H9 (cell line): ENCODE measurements at regions not wholly inside any gene's neighbourhood (a gene's known extent, or its start where the extent isn't known, plus 50 kb on each side); places are given as distances from the start of the nearest gene placed in this dataset.

Source experiments
- DNase-seq: peaks from one replicate; pipeline ENCODE4 v3.0.0-alpha.2; 2017
- H2AFZ ChIP-seq: one replicate; pipeline ENCODE4 v1.6.1; 2013; ENCODE audit warnings: mild to moderate bottlenecking, low read length, control low read depth, moderate library complexity
- H2AK5ac ChIP-seq: 2 replicates; pipeline ENCODE4 v1.6.1; 2013; ENCODE audit warnings: low read length, control low read depth, mixed read lengths; ENCODE audit not compliant: insufficient read length
- H2BK120ac ChIP-seq: one replicate; pipeline ENCODE4 v1.6.1; 2013; ENCODE audit warnings: low read depth, mild to moderate bottlenecking, low read length, control low read depth, inconsistent platforms; ENCODE audit not compliant: poor library complexity, severe bottlenecking
- H2BK12ac ChIP-seq: 2 replicates; pipeline ENCODE4 v1.6.1; 2013; ENCODE audit warnings: low read length, control low read depth, mixed read lengths, low read depth; ENCODE audit not compliant: insufficient read length
- H2BK15ac ChIP-seq: 2 replicates; pipeline ENCODE4 v1.6.1; 2013; ENCODE audit warnings: low read depth, low read length, control low read depth
- H2BK20ac ChIP-seq: one replicate; pipeline ENCODE4 v1.6.1; 2013; ENCODE audit warnings: low read depth, mild to moderate bottlenecking, low read length, control low read depth, inconsistent platforms; ENCODE audit not compliant: poor library complexity, severe bottlenecking
- H2BK5ac ChIP-seq: 2 replicates; pipeline ENCODE4 v1.6.1; 2013; ENCODE audit warnings: low read length, control low read depth, mixed read lengths; ENCODE audit not compliant: insufficient read length
- H3K14ac ChIP-seq: 2 replicates; pipeline ENCODE4 v1.6.1; 2013; ENCODE audit warnings: low read length, control low read depth; ENCODE audit not compliant: insufficient read depth
- H3K18ac ChIP-seq: 2 replicates; pipeline ENCODE4 v1.6.1; 2013; ENCODE audit warnings: low read depth, mild to moderate bottlenecking, mixed read lengths, low read length, control low read depth; ENCODE audit not compliant: insufficient read length
- H3K23ac ChIP-seq: 2 replicates; pipeline ENCODE4 v1.6.1; 2013; ENCODE audit warnings: low read length, control low read depth, mixed read lengths, low read depth; ENCODE audit not compliant: insufficient read length
- H3K23me2 ChIP-seq: 2 replicates; pipeline ENCODE4 v1.6.1; 2013; ENCODE audit warnings: low read depth, mild to moderate bottlenecking, mixed read lengths, low read length, control low read depth; ENCODE audit not compliant: insufficient read length, poor library complexity, severe bottlenecking
- H3K27ac ChIP-seq: 2 replicates; pipeline ENCODE4 v1.5.1; 2013; ENCODE audit warnings: low read length, control low read depth, mixed read lengths, low read depth; ENCODE audit not compliant: insufficient read length
- H3K27me3 ChIP-seq: 2 replicates; pipeline ENCODE4 v1.6.1; 2013; ENCODE audit warnings: low read length, control low read depth, inconsistent platforms; ENCODE audit not compliant: insufficient read depth
- H3K4ac ChIP-seq: 2 replicates; pipeline ENCODE4 v1.6.1; 2013; ENCODE audit warnings: low read depth, mild to moderate bottlenecking, control low read depth, inconsistent platforms, low read length, moderate library complexity
- H3K4me1 ChIP-seq: 2 replicates; pipeline ENCODE4 v1.6.1; 2013; ENCODE audit warnings: low read length, control low read depth, inconsistent platforms; ENCODE audit not compliant: insufficient read depth
- H3K4me2 ChIP-seq: 2 replicates; pipeline ENCODE4 v1.6.1; 2013; ENCODE audit warnings: low read length, control low read depth, mixed read lengths; ENCODE audit not compliant: insufficient read length, insufficient read depth
- H3K56ac ChIP-seq: 2 replicates; pipeline ENCODE4 v1.6.1; 2013; ENCODE audit warnings: low read depth, mild to moderate bottlenecking, mixed read lengths, low read length, control low read depth; ENCODE audit not compliant: insufficient read length
- H3K79me1 ChIP-seq: 2 replicates; pipeline ENCODE4 v1.6.1; 2013; ENCODE audit warnings: low read depth, mild to moderate bottlenecking, moderate library complexity, low read length, control low read depth, inconsistent platforms; ENCODE audit not compliant: insufficient read depth, poor library complexity, severe bottlenecking
- H3K79me2 ChIP-seq: 2 replicates; pipeline ENCODE4 v1.6.1; 2013; ENCODE audit warnings: low read length, control low read depth, inconsistent platforms; ENCODE audit not compliant: insufficient read depth
- H3K9ac ChIP-seq: 2 replicates; pipeline ENCODE4 v1.6.1; 2013; ENCODE audit warnings: low read length, control low read depth, mixed read lengths; ENCODE audit not compliant: insufficient read length; ENCODE audit errors: extremely low read depth
- H3K9me3 ChIP-seq: one replicate; pipeline ENCODE4 v1.6.1; 2013; ENCODE audit warnings: low read depth, low read length, inconsistent platforms; ENCODE audit not compliant: control insufficient read depth
- H3T11ph ChIP-seq: one replicate; pipeline ENCODE4 v1.6.1; 2013; ENCODE audit warnings: mild to moderate bottlenecking, low read length, control low read depth, inconsistent platforms
- H4K20me1 ChIP-seq: one replicate; pipeline ENCODE4 v1.6.1; 2013; ENCODE audit not compliant: control insufficient read depth, insufficient read length, insufficient read depth
- H4K5ac ChIP-seq: 2 replicates; pipeline ENCODE4 v1.6.1; 2013; ENCODE audit warnings: low read depth, mild to moderate bottlenecking, mixed read lengths, low read length, control low read depth; ENCODE audit not compliant: insufficient read length
- H4K8ac ChIP-seq: replicated peaks from 2 replicates; pipeline ENCODE4 v1.6.1; 2013; ENCODE audit warnings: low read length, control low read depth, mixed read lengths, low read depth; ENCODE audit not compliant: insufficient read length
- H4K91ac ChIP-seq: 2 replicates; pipeline ENCODE4 v1.6.1; 2013; ENCODE audit warnings: low read depth, mild to moderate bottlenecking, moderate library complexity, mixed read lengths, low read length, control low read depth; ENCODE audit not compliant: insufficient read length
- H3K27ac Mint-ChIP-seq, 3 experiments: 2 replicates in 2 of 3; 3 replicates in 1 of 3; pipeline ENCODE4 v1.8.0; 2020 to 2021; ENCODE audit warnings: mixed read lengths in 3 of 3, mild to moderate bottlenecking in 1 of 3, moderate library complexity in 1 of 3
- H3K27me3 Mint-ChIP-seq: 2 replicates; pipeline ENCODE4 v1.8.0; 2021; ENCODE audit warnings: low read depth, mild to moderate bottlenecking, moderate library complexity, mixed read lengths
- H3K36me3 Mint-ChIP-seq, 3 experiments: 2 replicates in 2 of 3; 3 replicates in 1 of 3; pipeline ENCODE4 v1.8.0; 2020 to 2021; ENCODE audit warnings: low read depth in 3 of 3, mixed read lengths in 3 of 3; ENCODE audit not compliant: insufficient read depth in 1 of 3
- H3K4me1 Mint-ChIP-seq, 2 experiments: 2 replicates each; pipeline ENCODE4 v1.8.0; 2020; ENCODE audit warnings: mixed read lengths in 2 of 2
- H3K4me3 Mint-ChIP-seq, 2 experiments: 2 replicates in 1 of 2; 3 replicates in 1 of 2; pipeline ENCODE4 v1.8.0; 2020 to 2021; ENCODE audit warnings: mild to moderate bottlenecking in 2 of 2, mixed read lengths in 2 of 2, moderate library complexity in 1 of 2
- H3K9me3 Mint-ChIP-seq, 2 experiments: 2 replicates in 1 of 2; 3 replicates in 1 of 2; pipeline ENCODE4 v1.8.0; 2020; ENCODE audit warnings: mild to moderate bottlenecking in 2 of 2, mixed read lengths in 2 of 2, moderate library complexity in 1 of 2
- WGBS: extraction: QIAGEN DNeasy Blood & Tissue Kit; methylation state at CpG from one replicate; pipeline ENCODE4 v1.1.7; 2013; ENCODE audit warnings: missing lambda C conversion rate, low lambda C conversion rate, mixed read lengths; ENCODE audit not compliant: insufficient read length; ENCODE audit errors: extremely low coverage; 5-methylcytosine and 5-hydroxymethylcytosine counted together
- TF ChIP-seq, protein P1 (sequence below): fragments of 200-600 bp; sonication (generic); conservative IDR thresholded peaks from 3 replicates; pipeline ENCODE4 v1.8.0; 2021; ENCODE audit warnings: antibody characterized with exemption, mild to moderate bottlenecking

GRCh38 chr2:59076079-59076619 lies 835.0 kb upstream of the FANCL start:
- no peaks in the 10 kb centered on the region for H3K36me3 Mint-ChIP-seq
- H3K4me1 Mint-ChIP-seq, result peaks cover 12 to 20% of the 10 kb centered on the region in 2 experiments
- no peak for DNase-seq

More at GRCh38 chr2:59076079-59076619, 835.0 kb upstream of the FANCL start:
- Histone ChIP-seq H3K56ac (no peak overlapping the region), H3K23ac (no peak overlapping the region), H4K5ac (no peak overlapping the region), H3K9me3 (no peaks in the 10 kb centered on the region), H3K4me2 (no peak overlapping the region), H3K4me1 (no peaks in the 10 kb centered on the region), H3K23me2 (no peaks in the 10 kb centered on the region), H4K20me1 (no peaks in the 10 kb centered on the region), H3K27ac (no peak overlapping the region), H3K79me2 (no peaks in the 10 kb centered on the region), H3K9ac (no peak overlapping the region), H3K79me1 (no peaks in the 10 kb centered on the region), H2BK5ac (no peak overlapping the region), H3K4ac (no peak overlapping the region), H2AK5ac (no peak overlapping the region), H4K8ac (no peak overlapping the region), H2AFZ (no peak overlapping the region), H3T11ph (no peak overlapping the region), H2BK20ac (no peak overlapping the region), H3K27me3 (no peaks in the 10 kb centered on the region), H2BK15ac (no peak overlapping the region), H4K91ac (no peak overlapping the region), H3K18ac (no peak overlapping the region), H2BK120ac (no peak overlapping the region), H2BK12ac (no peak overlapping the region), H3K14ac (no peak overlapping the region)
- H3K4me3 Mint-ChIP-seq, result no peak overlapping the region
- peak overlapping the region in 1 of 3 experiments; percentile 48; a peak in 2 of 7 replicates for H3K27ac Mint-ChIP-seq
- no peaks in the 10 kb centered on the region for H3K27me3 Mint-ChIP-seq
- TF ChIP-seq, protein P1, sequence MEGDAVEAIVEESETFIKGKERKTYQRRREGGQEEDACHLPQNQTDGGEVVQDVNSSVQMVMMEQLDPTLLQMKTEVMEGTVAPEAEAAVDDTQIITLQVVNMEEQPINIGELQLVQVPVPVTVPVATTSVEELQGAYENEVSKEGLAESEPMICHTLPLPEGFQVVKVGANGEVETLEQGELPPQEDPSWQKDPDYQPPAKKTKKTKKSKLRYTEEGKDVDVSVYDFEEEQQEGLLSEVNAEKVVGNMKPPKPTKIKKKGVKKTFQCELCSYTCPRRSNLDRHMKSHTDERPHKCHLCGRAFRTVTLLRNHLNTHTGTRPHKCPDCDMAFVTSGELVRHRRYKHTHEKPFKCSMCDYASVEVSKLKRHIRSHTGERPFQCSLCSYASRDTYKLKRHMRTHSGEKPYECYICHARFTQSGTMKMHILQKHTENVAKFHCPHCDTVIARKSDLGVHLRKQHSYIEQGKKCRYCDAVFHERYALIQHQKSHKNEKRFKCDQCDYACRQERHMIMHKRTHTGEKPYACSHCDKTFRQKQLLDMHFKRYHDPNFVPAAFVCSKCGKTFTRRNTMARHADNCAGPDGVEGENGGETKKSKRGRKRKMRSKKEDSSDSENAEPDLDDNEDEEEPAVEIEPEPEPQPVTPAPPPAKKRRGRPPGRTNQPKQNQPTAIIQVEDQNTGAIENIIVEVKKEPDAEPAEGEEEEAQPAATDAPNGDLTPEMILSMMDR, result no peak
- peaks cover 4 to 10% of the 10 kb centered on the region in 2 experiments; a peak in 3 of 5 replicates for H3K9me3 Mint-ChIP-seq
- WGBS, result no CpG with 5 or more reads among the region's 5 CpGs
